K562 (cell line): ENCODE measurements at regions not wholly inside any gene's neighbourhood (a gene's known extent, or its start where the extent isn't known, plus 50 kb on each side); places are given as distances from the start of the nearest gene placed in this dataset.

Experiments used
- ADNP ChIP-seq: fragments of 200-800 bp; sonication (Bioruptor generic); IDR thresholded peaks from 2 replicates; pipeline ENCODE4 v1.6.1; 2016; ENCODE audit warnings: missing genetic modification characterization, missing compliant biosample characterization
- EGR1 ChIP-seq: fragments of 450-650 bp; conservative IDR thresholded peaks from 2 replicates; pipeline ENCODE4 v1.6.1; 2017; ENCODE audit warnings: mild to moderate bottlenecking
- GABPA ChIP-seq: fragments of 200-800 bp; sonication (Bioruptor generic); conservative IDR thresholded peaks from 2 replicates; pipeline ENCODE4 v1.6.1; 2016; ENCODE audit warnings: low read depth, missing genetic modification characterization, missing compliant biosample characterization
- HDAC2 ChIP-seq: fragments of 450-650 bp; IDR thresholded peaks from 2 replicates; pipeline ENCODE4 v1.6.1; 2016; ENCODE audit warnings: mild to moderate bottlenecking
- KLF16 ChIP-seq: IDR thresholded peaks from 2 replicates; pipeline ENCODE4 v1.6.1; 2016; ENCODE audit warnings: antibody characterized with exemption
- LCOR ChIP-seq: sonication (generic); formaldehyde crosslinking; IDR thresholded peaks from 2 replicates; pipeline ENCODE4 v1.8.0; 2022; ENCODE audit warnings: mild to moderate bottlenecking, missing genetic modification reagents
- MBD2 ChIP-seq: sonication (generic); IDR thresholded peaks from 2 replicates; pipeline ENCODE4 v1.6.1; 2016; ENCODE audit warnings: low read depth, borderline replicate concordance
- MTF1 ChIP-seq: fragments of 250-450 bp; sonication (Bioruptor Pico); IDR thresholded peaks from 2 replicates; pipeline ENCODE4 v1.9.0; 2021; ENCODE audit warnings: moderate library complexity, mild to moderate bottlenecking, inconsistent platforms, borderline replicate concordance
- NFYB ChIP-seq: IDR thresholded peaks from 2 replicates; pipeline ENCODE4 v1.6.1; 2011; ENCODE audit warnings: mild to moderate bottlenecking, moderate library complexity; ENCODE audit not compliant: insufficient read length; ENCODE audit errors: extremely low read depth
- PHF8 ChIP-seq: fragments of 200-600 bp; sonication (generic); IDR thresholded peaks from 2 replicates; pipeline ENCODE4 v1.6.1; 2012; ENCODE audit warnings: mixed run types, mild to moderate bottlenecking, inconsistent platforms, low read length, moderate library complexity, borderline replicate concordance
- TARDBP ChIP-seq: fragments of 450-650 bp; IDR thresholded peaks from 2 replicates; pipeline ENCODE4 v1.6.1; 2016
- U2AF1 ChIP-seq: fragments of 200-400 bp; formaldehyde crosslinking; optimal IDR thresholded peaks from 2 replicates; pipeline ENCODE3; 2017; ENCODE audit warnings: mild to moderate bottlenecking, low read depth, low read length, moderate library complexity
- ZC3H8 ChIP-seq: fragments of 450-650 bp; IDR thresholded peaks from 2 replicates; pipeline ENCODE4 v1.6.1; 2017
- ZNF143 ChIP-seq: sonication (generic); formaldehyde crosslinking; IDR thresholded peaks from 2 replicates; pipeline ENCODE4 v1.9.0; 2022; ENCODE audit warnings: mild to moderate bottlenecking, missing genetic modification reagents
- ZNF232 ChIP-seq: sonication (generic); formaldehyde crosslinking; IDR thresholded peaks from 2 replicates; pipeline ENCODE4 v1.8.0; 2022; ENCODE audit warnings: mild to moderate bottlenecking, missing genetic modification reagents
- ZNF280A ChIP-seq: fragments of 450-650 bp; IDR thresholded peaks from 2 replicates; pipeline ENCODE4 v1.6.1; 2018; ENCODE audit warnings: mild to moderate bottlenecking, low read depth; ENCODE audit not compliant: partially characterized antibody
- ZNF592 ChIP-seq: fragments of 450-650 bp; IDR thresholded peaks from 2 replicates; pipeline ENCODE4 v1.6.1; 2017; ENCODE audit warnings: antibody characterized with exemption, mild to moderate bottlenecking
- ZNF766 ChIP-seq: fragments of 200-800 bp; sonication (Bioruptor generic); conservative IDR thresholded peaks from 2 replicates; pipeline ENCODE4 v1.6.1; 2016; ENCODE audit warnings: missing genetic modification characterization, missing compliant biosample characterization

- TF ChIP-seq ZNF592: no peak
- TF ChIP-seq PHF8: no peak
- TF ChIP-seq NFYB: peak; percentile 42
- TF ChIP-seq ZNF232 (CRISPR knock-in tag): no peak
- no peak for TF ChIP-seq ZC3H8
- no peak for TF ChIP-seq TARDBP
- peak; percentile 38; the same call in 1 of the 2 replicates for TF ChIP-seq HDAC2
- no peak for TF ChIP-seq U2AF1
- no peak for TF ChIP-seq ZNF766 (CRISPR knock-in tag)
- TF ChIP-seq KLF16: no peak
- peak; percentile 94 for TF ChIP-seq ADNP
- TF ChIP-seq MTF1 (CRISPR knock-in tag): no peak
- no peak for TF ChIP-seq ZNF280A
- no peak for TF ChIP-seq EGR1
- no peak for TF ChIP-seq ZNF143 (CRISPR knock-in tag)
- TF ChIP-seq LCOR (CRISPR knock-in tag): no peak
- no peak for TF ChIP-seq MBD2
- TF ChIP-seq GABPA (tag): peak; percentile 66
Measured at GRCh38 chr6:41460742-41461336, 85.3 kb upstream of the FOXP4 start (continued).
